B cell (primary cell): ENCODE measurements at regions not wholly inside any gene's neighbourhood (a gene's known extent, or its start where the extent isn't known, plus 50 kb on each side); places are given as distances from the start of the nearest gene placed in this dataset.

Experiments
- ATAC-seq: fragments of 200-7000 bp; cut with Tn5 transposase; one replicate; pipeline ENCODE4 v1.10.0; 2021; ENCODE audit warnings: low read depth, mild to moderate bottlenecking, moderate number of reproducible peaks, moderate library complexity
- CTCF ChIA-PET: fragments of 350-600 bp; sonication (Branson Sonifier 250); formaldehyde crosslinking; loops from one replicate; lab custom pipeline; 2021; ENCODE audit warnings: antibody characterized with exemption, inconsistent platforms; lab: Charles Lee
- POLR2A ChIA-PET: fragments of 350-600 bp; sonication (Branson Sonifier 250); formaldehyde crosslinking; loops from one replicate; lab custom pipeline; 2021; ENCODE audit warnings: antibody characterized with exemption; lab: Charles Lee
- DNase-seq: peaks from one replicate; pipeline ENCODE4 v3.0.0; 2013
- H2AFZ ChIP-seq: 2 replicates; pipeline ENCODE4 v1.6.1; 2012; ENCODE audit warnings: mild to moderate bottlenecking, low read depth, low read length; ENCODE audit not compliant: insufficient read depth, poor library complexity, severe bottlenecking
- H3K27ac ChIP-seq, 2 donors: 1 replicate in 1 of 2; 2 replicates in 1 of 2; pipeline ENCODE4 v1.5.1; 2012 to 2013; ENCODE audit warnings: low read length in 2 of 2, mild to moderate bottlenecking in 2 of 2, moderate library complexity in 1 of 2
- H3K27me3 ChIP-seq, 4 experiments: fragments of 200-600 bp in 1 of 4; sonication (generic) in 1 of 4; replicated peaks in 1 of 4; 1 replicate in 2 of 4; 2 replicates in 2 of 4; pipeline versions ENCODE4 v1.6.1 to v1.7.0; 2013 to 2016; ENCODE audit warnings: low read length in 3 of 4, mild to moderate bottlenecking in 2 of 4, mixed read lengths in 1 of 4, moderate library complexity in 1 of 4; ENCODE audit not compliant: insufficient read depth in 4 of 4, control insufficient read depth in 3 of 4; ENCODE audit errors: control extremely low read depth in 1 of 4
- H3K36me3 ChIP-seq, 2 experiments: replicated peaks in 1 of 2; 1 replicate in 1 of 2; 2 replicates in 1 of 2; pipeline versions ENCODE4 v1.6.1 to v1.7.1; 2013; ENCODE audit warnings: low read length in 1 of 2; ENCODE audit not compliant: insufficient read depth in 2 of 2, control insufficient read depth in 1 of 2; ENCODE audit errors: control extremely low read depth in 1 of 2, extremely low read depth in 1 of 2
- H3K4me1 ChIP-seq, 2 donors: fragments of 200-600 bp in 1 of 2; sonication (generic) in 1 of 2; 1 replicate in 1 of 2; 2 replicates in 1 of 2; pipeline versions ENCODE4 v1.5.1 to v1.6.1; 2013 to 2017; ENCODE audit warnings: low read length in 2 of 2; ENCODE audit not compliant: control insufficient read depth in 2 of 2, insufficient read depth in 2 of 2
- H3K4me2 ChIP-seq: replicated peaks from 2 replicates; pipeline ENCODE3; 2012; ENCODE audit warnings: mild to moderate bottlenecking, low read depth, low read length; ENCODE audit not compliant: poor library complexity, severe bottlenecking
- H3K4me3 ChIP-seq, 5 experiments: fragments of 200-600 bp in 1 of 5; sonication (generic) in 1 of 5; 1 replicate in 3 of 5; 2 replicates in 2 of 5; pipeline versions ENCODE4 v1.5.1 to v1.7.0; 2011 to 2016; ENCODE audit warnings: low read length in 4 of 5, mild to moderate bottlenecking in 4 of 5, low read depth in 2 of 5, control low read depth in 1 of 5, moderate library complexity in 1 of 5; ENCODE audit not compliant: insufficient read depth in 1 of 5; ENCODE audit errors: control extremely low read depth in 1 of 5, extremely low read depth in 1 of 5
- H3K79me2 ChIP-seq: fragments of 200-600 bp; sonication (generic); one replicate; pipeline ENCODE4 v1.6.0; 2016; ENCODE audit warnings: low read length; ENCODE audit not compliant: control insufficient read depth, insufficient read depth
- H3K9ac ChIP-seq: fragments of 200-600 bp; sonication (generic); 2 replicates; pipeline ENCODE4 v1.6.1; 2017; ENCODE audit warnings: mild to moderate bottlenecking, low read length, moderate library complexity
- H3K9me3 ChIP-seq, 3 donors: one replicate each; pipeline versions ENCODE4 v1.6.1 to v1.7.1; 2013; ENCODE audit warnings: low read length in 2 of 3; ENCODE audit not compliant: control insufficient read depth in 2 of 3, insufficient read depth in 1 of 3; ENCODE audit errors: control extremely low read depth in 1 of 3
- H4K20me1 ChIP-seq: 2 replicates; pipeline ENCODE4 v1.6.0; 2012; ENCODE audit warnings: mild to moderate bottlenecking, low read length; ENCODE audit not compliant: insufficient read depth, control insufficient read depth, poor library complexity, severe bottlenecking
- H3K27ac Mint-ChIP-seq: one replicate; pipeline ENCODE4 v1.8.0; 2021; ENCODE audit warnings: mixed read lengths
- H3K27me3 Mint-ChIP-seq: one replicate; pipeline ENCODE4 v1.8.0; 2021; ENCODE audit warnings: mixed read lengths
- H3K4me1 Mint-ChIP-seq: one replicate; pipeline ENCODE4 v1.8.0; 2021; ENCODE audit warnings: mixed read lengths
- H3K4me3 Mint-ChIP-seq: one replicate; pipeline ENCODE4 v1.8.0; 2021; ENCODE audit warnings: mixed read lengths
- H3K9me3 Mint-ChIP-seq: one replicate; pipeline ENCODE4 v1.8.0; 2022; ENCODE audit warnings: mixed read lengths; ENCODE audit not compliant: insufficient read depth
- CTCF ChIP-seq: fragments of 200-600 bp; IDR thresholded peaks from one replicate; pipeline ENCODE4 v1.8.0; 2022; ENCODE audit warnings: antibody characterized with exemption, mild to moderate bottlenecking
- EZH2 ChIP-seq: IDR thresholded peaks from 2 replicates; pipeline ENCODE4 v1.6.1; 2012; ENCODE audit warnings: borderline replicate concordance, low read depth, mild to moderate bottlenecking, moderate library complexity, low read length; ENCODE audit not compliant: insufficient read depth, poor library complexity, severe bottlenecking
- WGBS: methylation state at CpG from one replicate; pipeline ENCODE4 v1.1.5; 2013; ENCODE audit warnings: missing lambda C conversion rate; ENCODE audit not compliant: insufficient coverage; 5-methylcytosine and 5-hydroxymethylcytosine counted together
- intact Hi-C: fragments of 100-400 bp; cut with micrococcal nuclease; formaldehyde crosslinking; loops from one replicate; pipeline ENCODE4 v1.10.0; 2022

- H3K9ac ChIP-seq = peak overlapping the region; percentile 26
Observed at GRCh38 chr4:3373468-3373867, 68.3 kb upstream of the HGFAC start.

More at GRCh38 chr4:3373468-3373867, 68.3 kb upstream of the HGFAC start:
- no peaks in the 10 kb centered on the region for H3K36me3 ChIP-seq
- H3K27ac Mint-ChIP-seq = no peak overlapping the region
- WGBS = 91% methylated on average over 13 of the region's 19 CpGs
- peaks cover 28 to 42% of the 10 kb centered on the region in 2 donors for H3K4me1 ChIP-seq
- H2AFZ ChIP-seq = peak overlapping the region; percentile 16
- H3K4me3 ChIP-seq = peak overlapping the region in 2 of 5 experiments; percentile 2 to 29
- peaks cover 0 to 2% (median 0%) of the 10 kb centered on the region in 3 donors for H3K9me3 ChIP-seq
- H3K27ac ChIP-seq = no peak overlapping the region
- CTCF ChIA-PET = interaction anchor here (1.0 to 1.3 kb wide), 3 partner anchors 27 to 107 kb away, joined by 3 read pairs; no protein-coding TSS in a partner anchor
- intact Hi-C loops = loop anchor here (2.0 kb wide), 3 partner anchors 13 to 69 kb away; no protein-coding TSS in a partner anchor
- no peak for TF ChIP-seq CTCF
- TF ChIP-seq EZH2 = no peak
- ATAC-seq (no peak), DNase-seq (no peak)
- H3K4me1 Mint-ChIP-seq = peaks cover 35% of the 10 kb centered on the region
- POLR2A ChIA-PET = no interaction called here
- H4K20me1 ChIP-seq = no peaks in the 10 kb centered on the region
- H3K4me3 Mint-ChIP-seq = peak overlapping the region; percentile 84
- no peaks in the 10 kb centered on the region for H3K79me2 ChIP-seq
- H3K27me3 Mint-ChIP-seq = peaks cover 10% of the 10 kb centered on the region
- H3K9me3 Mint-ChIP-seq = no peaks in the 10 kb centered on the region
- peaks cover 0 to 22% (median 3%) of the 10 kb centered on the region in 4 experiments for H3K27me3 ChIP-seq
- peak overlapping the region; percentile 72 for H3K4me2 ChIP-seq
